Panc1 (cell line): ENCODE measurements at regions not wholly inside any gene's neighbourhood (a gene's known extent, or its start where the extent isn't known, plus 50 kb on each side); places are given as distances from the start of the nearest gene placed in this dataset.

ENCODE experiments used
- ATAC-seq: fragments of 200-7000 bp; cut with Tn5 transposase; 2 replicates; pipeline ENCODE4 v1.9.1; 2020; ENCODE audit warnings: mild to moderate bottlenecking, moderate library complexity
- BruUV-seq: library from RNA; stranded (reverse); fragments of 400-500 nt; replicated peaks from 2 replicates; lab custom pipeline; 2021; lab: Mats Ljungman, UMichigan
- CTCF ChIA-PET: fragments of 300-600 bp; sonication (Branson Sonifier 250); formaldehyde crosslinking; loops from one replicate; lab custom pipeline; 2022; ENCODE audit warnings: antibody characterized with exemption; lab: Charles Lee
- POLR2A ChIA-PET: fragments of 300-600 bp; sonication (Branson Sonifier 250); formaldehyde crosslinking; loops from one replicate; lab custom pipeline; 2022; ENCODE audit warnings: antibody characterized with exemption; lab: Charles Lee
- DNase-seq: peaks from one replicate; pipeline ENCODE4 v3.0.0-alpha.2; 2010; ENCODE audit warnings: low read depth, low spot score
- H3K27ac ChIP-seq: 2 replicates; pipeline ENCODE4 v1.5.1; 2011; ENCODE audit warnings: mild to moderate bottlenecking, low read length, inconsistent platforms
- H3K27me3 ChIP-seq: fragments of 200-500 bp; sonication (Bioruptor generic); 2 replicates; pipeline ENCODE4 v1.6.0; 2014; ENCODE audit warnings: low read length, inconsistent platforms; ENCODE audit not compliant: control insufficient read depth, insufficient read depth
- H3K36me3 ChIP-seq: fragments of 200-500 bp; sonication (Bioruptor generic); 2 replicates; pipeline ENCODE4 v1.5.1; 2014; ENCODE audit warnings: inconsistent platforms, mild to moderate bottlenecking, low read length, moderate library complexity; ENCODE audit not compliant: control insufficient read depth, insufficient read depth
- H3K4me1 ChIP-seq: 2 replicates; pipeline ENCODE4 v1.5.1; 2011; ENCODE audit warnings: inconsistent platforms, mild to moderate bottlenecking, low read length, moderate library complexity; ENCODE audit not compliant: control insufficient read depth, insufficient read depth
- H3K4me3 ChIP-seq, 2 experiments: 2 replicates each; pipeline ENCODE4 v1.5.1; 2011 to 2012; ENCODE audit warnings: low read depth in 2 of 2, low read length in 2 of 2, mild to moderate bottlenecking in 2 of 2, inconsistent platforms in 1 of 2, moderate library complexity in 1 of 2
- H3K9me3 ChIP-seq: fragments of 200-500 bp; sonication (Bioruptor generic); 2 replicates; pipeline ENCODE4 v1.5.1; 2014; ENCODE audit warnings: low read depth, mild to moderate bottlenecking, inconsistent platforms, low read length, moderate library complexity; ENCODE audit not compliant: control insufficient read depth, insufficient read depth
- CTCF ChIP-seq: fragments of 450-650 bp; IDR thresholded peaks from 2 replicates; pipeline ENCODE4 v1.5.1; 2017; ENCODE audit warnings: mild to moderate bottlenecking
- POLR2AphosphoS5 ChIP-seq: IDR thresholded peaks from 2 replicates; pipeline ENCODE4 v1.6.1; 2012; ENCODE audit warnings: mild to moderate bottlenecking, low read depth, low read length, moderate library complexity
- REST ChIP-seq, 2 experiments: IDR thresholded peaks; 2 replicates each; pipeline ENCODE4 v1.6.1; 2011 to 2012; ENCODE audit warnings: low read depth in 2 of 2, control low read depth in 1 of 2, low read length in 1 of 2, mild to moderate bottlenecking in 1 of 2, moderate library complexity in 1 of 2; ENCODE audit not compliant: insufficient read depth in 1 of 2
- SIN3A ChIP-seq: IDR thresholded peaks from 2 replicates; pipeline ENCODE4 v1.6.1; 2012; ENCODE audit warnings: low read depth, mild to moderate bottlenecking, low read length, moderate library complexity, borderline replicate concordance; ENCODE audit not compliant: insufficient read depth
- TCF7L2 ChIP-seq: IDR thresholded peaks from 2 replicates; pipeline ENCODE4 v1.6.1; 2011; ENCODE audit warnings: mild to moderate bottlenecking, low read depth, low read length, inconsistent platforms
- in situ Hi-C: cut with HindIII; loops from 2 replicates; pipeline ENCODE4 v1.10.0; 2016; ENCODE audit warnings: low sequenced_read_pairs, low pct_unique_long_range_greater_than_20kb
- intact Hi-C: fragments of 100-400 bp; cut with micrococcal nuclease; formaldehyde crosslinking; loops from one replicate; pipeline ENCODE4 v1.10.0; 2022; ENCODE audit not compliant: unreplicated experiment

- POLR2A ChIA-PET, result no interaction called here
- H3K4me1 ChIP-seq, result no peaks in the 10 kb centered on the region
- no TSS peak for BruUV-seq
- H3K27me3 ChIP-seq, result no peaks in the 10 kb centered on the region
- H3K4me3 ChIP-seq, result no peak overlapping the region
- DNase-seq (no peak), ATAC-seq (no peak)
- no peaks in the 10 kb centered on the region for H3K36me3 ChIP-seq
- TF ChIP-seq CTCF (no peak), POLR2AphosphoS5 (no peak), REST (IDR thresholded peaks at IDR 0.05; ENCODE audit: insufficient read depth in 1 of 2, low read depth in 2 of 2, low read length in 1 of 2) (no peak), TCF7L2 (no peak), SIN3A (no peak)
- in situ Hi-C loops, result no loop called here
- CTCF ChIA-PET, result no interaction called here
- H3K9me3 ChIP-seq, result no peaks in the 10 kb centered on the region
- intact Hi-C loops, result no loop called here
- H3K27ac ChIP-seq, result no peak overlapping the region
These were observed 325.7 kb downstream of the DCDC2C start for GRCh38 chr2:4029081-4029480.

DNA sequence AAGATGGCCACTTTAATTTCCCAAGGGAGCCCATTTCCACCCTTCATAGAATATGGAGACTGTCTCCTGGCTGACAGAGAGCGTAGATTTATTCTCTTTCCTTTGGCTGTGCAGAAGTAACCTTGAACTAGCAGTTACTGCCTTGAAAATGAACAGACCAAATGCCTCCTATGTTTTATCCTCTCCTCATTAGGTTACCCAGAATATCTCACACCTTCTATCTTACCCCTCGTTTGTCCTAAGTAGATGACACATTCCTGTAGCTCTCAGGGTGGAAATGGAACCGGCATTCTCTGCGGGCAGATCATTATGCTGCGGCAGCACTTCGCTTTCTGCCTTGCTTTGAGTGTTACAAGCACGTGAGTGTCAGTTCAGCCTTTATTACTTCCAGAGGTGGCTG is 336.5 kb downstream of the DCDC2C start:
- CTCF ChIA-PET, result no interaction called here
- POLR2A ChIA-PET, result no interaction called here
- in situ Hi-C loops (no loop called here), intact Hi-C loops (loop anchor here (1.0 kb wide), 1 partner anchor 23 kb away; no protein-coding TSS in a partner anchor)
- Histone ChIP-seq H3K4me1 (no peaks in the 10 kb centered on the region), H3K4me3 (no peak overlapping the region), H3K36me3 (no peaks in the 10 kb centered on the region), H3K9me3 (no peaks in the 10 kb centered on the region), H3K27me3 (no peaks in the 10 kb centered on the region), H3K27ac (no peak overlapping the region)
- TF ChIP-seq CTCF (no peak), SIN3A (no peak), TCF7L2 (no peak), REST (IDR thresholded peaks at IDR 0.05; ENCODE audit: insufficient read depth in 1 of 2, low read depth in 2 of 2, low read length in 1 of 2) (no peak), POLR2AphosphoS5 (no peak)
- DNase-seq (no peak), ATAC-seq (no peak)
- BruUV-seq, result no TSS peak
